ENCODE measurements at regions not wholly inside any gene's neighbourhood (a gene's known extent, or its start where the extent isn't known, plus 50 kb on each side); places are given as distances from the start of the nearest gene placed in this dataset.
"Not testable (repeated sequence)": the region's sequence is repeated elsewhere in the genome, so short reads cannot be mapped to it uniquely, and the experiment has no call there.

- intact Hi-C loops (cut with micrococcal nuclease): no loop called here
- Mint-ChIP-seq H3K36me3 (ENCODE audit: low read depth) (no peaks in the 10 kb centered on the region), H3K9me3 (no peaks in the 10 kb centered on the region), H3K4me1 (no peaks in the 10 kb centered on the region), H3K4me3 (no peak overlapping the region), H3K27ac (no peak overlapping the region), H3K27me3 (no peaks in the 10 kb centered on the region)
- DNase-seq: no peak
These were observed 707.5 kb upstream of the FSHR start for GRCh38 chr2:49861821-49862220.

GRCh38 chr2:49860834-49861233 is 706.5 kb upstream of the FSHR start:
- no peaks in the 10 kb centered on the region for H3K9me3 Mint-ChIP-seq
- no peak overlapping the region for H3K27ac Mint-ChIP-seq
- intact Hi-C loops (cut with micrococcal nuclease): no loop called here
- H3K4me1 Mint-ChIP-seq: no peaks in the 10 kb centered on the region
- H3K4me3 Mint-ChIP-seq: no peak overlapping the region
- DNase-seq: no peak
- H3K27me3 Mint-ChIP-seq: no peaks in the 10 kb centered on the region
- no peaks in the 10 kb centered on the region for H3K36me3 Mint-ChIP-seq (ENCODE audit: low read depth)

DNA sequence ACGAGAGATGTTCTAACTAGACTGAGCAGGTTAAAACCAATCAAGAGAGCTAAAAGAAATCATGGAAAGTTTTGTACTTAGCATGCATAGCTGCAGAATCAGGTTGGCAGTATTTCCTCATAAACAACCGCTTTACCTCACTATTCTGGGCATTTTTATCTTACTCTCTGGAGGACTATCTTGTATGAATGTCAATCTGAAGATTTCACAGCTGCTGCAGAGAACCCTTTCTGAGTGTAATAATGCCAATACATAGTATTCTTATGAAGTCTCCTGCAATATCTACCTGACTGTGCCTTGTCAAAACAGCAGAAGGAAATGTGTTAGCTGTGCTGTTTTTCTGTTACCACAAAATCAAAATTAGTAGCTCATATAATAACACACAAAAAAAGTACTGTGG is 705.9 kb upstream of the FSHR start:
- H3K4me1 Mint-ChIP-seq: no peaks in the 10 kb centered on the region
- intact Hi-C loops (cut with micrococcal nuclease): no loop called here
- H3K4me3 Mint-ChIP-seq: no peak overlapping the region
- no peaks in the 10 kb centered on the region for H3K36me3 Mint-ChIP-seq (ENCODE audit: low read depth)
- no peaks in the 10 kb centered on the region for H3K27me3 Mint-ChIP-seq
- no peak for DNase-seq
- no peak overlapping the region for H3K27ac Mint-ChIP-seq
- no peaks in the 10 kb centered on the region for H3K9me3 Mint-ChIP-seq

DNA sequence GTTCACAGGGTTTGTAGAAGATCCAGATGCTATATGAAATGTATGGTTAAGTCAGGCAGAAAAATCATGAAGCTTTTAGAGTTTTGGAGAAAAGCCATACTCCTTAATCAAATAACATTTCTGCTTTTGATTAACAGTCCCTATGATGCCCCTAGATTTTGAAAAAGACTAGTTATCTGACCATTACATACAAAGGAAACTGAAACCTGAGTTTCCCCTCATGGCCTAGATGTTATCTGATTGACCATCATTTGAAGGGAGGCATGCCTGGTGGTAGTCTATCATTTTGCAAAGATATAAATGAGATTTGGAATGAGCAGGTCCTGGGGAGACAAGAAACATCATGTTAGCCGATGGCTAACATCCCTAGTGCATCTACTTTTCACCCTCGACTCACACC is 704.3 kb upstream of the FSHR start:
- H3K27ac Mint-ChIP-seq: no peak overlapping the region
- no peak for DNase-seq
- H3K27me3 Mint-ChIP-seq: no peaks in the 10 kb centered on the region
- H3K9me3 Mint-ChIP-seq: no peaks in the 10 kb centered on the region
- H3K4me3 Mint-ChIP-seq: no peak overlapping the region
- intact Hi-C loops (cut with micrococcal nuclease): no loop called here
- H3K36me3 Mint-ChIP-seq (ENCODE audit: low read depth): no peaks in the 10 kb centered on the region
- H3K4me1 Mint-ChIP-seq: no peaks in the 10 kb centered on the region

GRCh38 chr2:49858113-49858490 is 703.8 kb upstream of the FSHR start:
- Mint-ChIP-seq H3K9me3 (no peaks in the 10 kb centered on the region), H3K27me3 (no peaks in the 10 kb centered on the region), H3K4me1 (no peaks in the 10 kb centered on the region), H3K4me3 (no peak overlapping the region), H3K36me3 (ENCODE audit: low read depth) (no peaks in the 10 kb centered on the region), H3K27ac (no peak overlapping the region)
- DNase-seq: no peak
- intact Hi-C loops (cut with micrococcal nuclease): no loop called here

DNA sequence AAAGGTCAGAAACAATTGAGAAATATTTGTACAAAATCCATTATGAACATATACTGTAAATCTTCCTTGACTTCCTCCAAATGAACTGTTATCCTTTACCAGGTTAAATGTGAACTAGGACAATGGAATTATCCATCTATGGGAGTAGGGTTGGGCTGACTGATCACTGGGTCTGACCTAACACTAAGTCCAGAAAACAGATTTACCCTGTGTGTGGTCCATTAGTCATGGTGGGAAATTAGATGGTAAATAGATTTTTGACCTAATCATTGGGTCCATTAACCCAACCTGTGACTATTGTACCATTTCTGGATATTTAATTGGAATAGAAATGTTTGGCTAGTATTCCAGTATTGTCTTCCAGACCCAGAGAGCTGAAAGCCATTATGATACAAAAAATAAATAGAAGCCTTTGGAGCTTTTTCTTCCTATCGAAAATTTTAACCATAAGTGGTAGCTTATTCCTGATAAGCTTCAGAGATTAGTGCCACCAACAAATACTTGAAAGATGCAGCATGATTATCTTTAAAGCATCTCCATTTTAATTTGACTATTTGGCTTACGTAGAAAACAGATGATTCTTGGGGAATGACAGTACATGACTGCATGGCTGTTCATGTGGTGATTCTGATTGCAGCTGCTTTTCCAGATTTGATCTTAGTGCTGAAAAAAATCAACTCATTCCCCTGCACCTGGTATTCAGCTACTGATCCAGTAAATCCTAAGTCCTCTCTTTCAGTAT is 703.2 kb upstream of the FSHR start:
- Mint-ChIP-seq H3K9me3 (no peaks in the 10 kb centered on the region), H3K4me1 (no peaks in the 10 kb centered on the region), H3K4me3 (no peak overlapping the region), H3K36me3 (ENCODE audit: low read depth) (no peaks in the 10 kb centered on the region), H3K27me3 (no peaks in the 10 kb centered on the region), H3K27ac (no peak overlapping the region)
- DNase-seq: no peak
- intact Hi-C loops (cut with micrococcal nuclease): no loop called here

- Mint-ChIP-seq H3K36me3 (ENCODE audit: low read depth) (no peaks in the 10 kb centered on the region), H3K27me3 (no peaks in the 10 kb centered on the region), H3K9me3 (no peaks in the 10 kb centered on the region), H3K4me1 (no peaks in the 10 kb centered on the region), H3K27ac (no peak overlapping the region), H3K4me3 (no peak overlapping the region)
- intact Hi-C loops (cut with micrococcal nuclease): no loop called here
- DNase-seq: no peak
These were observed 691.4 kb upstream of the FSHR start for GRCh38 chr2:49845671-49846070.

DNA sequence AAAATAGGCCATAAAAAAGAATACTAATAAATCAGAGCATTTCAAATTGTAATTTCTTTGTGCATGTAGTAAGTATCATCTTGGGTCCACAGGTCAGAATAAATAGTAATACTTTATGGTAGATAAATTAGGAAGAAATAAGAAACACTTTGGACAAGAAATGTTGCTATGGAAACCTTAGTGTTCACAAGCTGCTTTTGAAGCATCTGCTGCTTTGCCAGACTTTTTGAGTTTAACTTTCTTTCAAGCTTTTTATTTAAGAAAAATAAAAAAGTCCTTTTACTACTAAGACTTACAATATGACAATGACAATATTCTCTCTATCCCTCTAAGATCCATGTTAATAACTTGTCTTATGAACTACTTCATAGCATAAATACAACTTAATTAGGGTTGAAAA is 690.7 kb upstream of the FSHR start:
- H3K4me3 Mint-ChIP-seq: no peak overlapping the region
- no peaks in the 10 kb centered on the region for H3K27me3 Mint-ChIP-seq
- no peaks in the 10 kb centered on the region for H3K9me3 Mint-ChIP-seq
- no peak for DNase-seq
- H3K4me1 Mint-ChIP-seq: no peaks in the 10 kb centered on the region
- no peaks in the 10 kb centered on the region for H3K36me3 Mint-ChIP-seq (ENCODE audit: low read depth)
- intact Hi-C loops (cut with micrococcal nuclease): no loop called here
- H3K27ac Mint-ChIP-seq: no peak overlapping the region

GRCh38 chr2:49844113-49844512 is 689.8 kb upstream of the FSHR start:
- H3K4me1 Mint-ChIP-seq; H3K36me3 Mint-ChIP-seq (ENCODE audit: low read depth); H3K9me3 Mint-ChIP-seq; H3K27ac Mint-ChIP-seq; intact Hi-C loops (cut with micrococcal nuclease); DNase-seq; H3K4me3 Mint-ChIP-seq; H3K27me3 Mint-ChIP-seq: not testable (repeated sequence)

DNA sequence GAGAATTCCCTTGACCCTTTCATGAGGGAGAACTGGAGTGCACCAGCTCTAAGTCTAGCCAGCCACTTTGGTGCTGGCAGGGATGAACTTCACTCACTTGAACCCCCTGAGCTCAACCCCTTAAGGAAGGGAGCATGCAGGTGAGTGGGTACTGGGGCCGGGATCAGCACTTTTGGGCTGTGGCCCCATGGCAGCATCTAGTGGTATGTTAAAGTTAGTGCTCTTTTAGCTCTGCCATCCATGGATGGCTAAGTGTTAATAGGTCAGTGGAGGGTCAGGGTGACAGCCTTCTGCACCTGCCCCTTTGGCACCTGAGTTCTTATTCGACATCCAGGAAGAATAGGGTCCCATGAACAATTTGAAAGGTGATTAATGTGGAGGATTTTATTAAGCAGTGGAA is 689.0 kb upstream of the FSHR start:
- H3K4me1 Mint-ChIP-seq: no peaks in the 10 kb centered on the region
- no peaks in the 10 kb centered on the region for H3K36me3 Mint-ChIP-seq (ENCODE audit: low read depth)
- intact Hi-C loops (cut with micrococcal nuclease): no loop called here
- no peaks in the 10 kb centered on the region for H3K9me3 Mint-ChIP-seq
- H3K4me3 Mint-ChIP-seq: no peak overlapping the region
- H3K27ac Mint-ChIP-seq: no peak overlapping the region
- no peaks in the 10 kb centered on the region for H3K27me3 Mint-ChIP-seq
- DNase-seq: no peak

- no peaks in the 10 kb centered on the region for H3K9me3 Mint-ChIP-seq
- no peaks in the 10 kb centered on the region for H3K36me3 Mint-ChIP-seq (ENCODE audit: low read depth)
- no peak overlapping the region for H3K27ac Mint-ChIP-seq
- no peak for DNase-seq
- H3K4me1 Mint-ChIP-seq: no peaks in the 10 kb centered on the region
- H3K4me3 Mint-ChIP-seq: no peak overlapping the region
- no peaks in the 10 kb centered on the region for H3K27me3 Mint-ChIP-seq
- intact Hi-C loops (cut with micrococcal nuclease): no loop called here
These were observed 686.2 kb upstream of the FSHR start for GRCh38 chr2:49840428-49840975.

- Mint-ChIP-seq H3K27ac (no peak overlapping the region), H3K27me3 (no peaks in the 10 kb centered on the region), H3K36me3 (ENCODE audit: low read depth) (no peaks in the 10 kb centered on the region), H3K9me3 (no peaks in the 10 kb centered on the region), H3K4me3 (no peak overlapping the region), H3K4me1 (no peaks in the 10 kb centered on the region)
- intact Hi-C loops (cut with micrococcal nuclease): no loop called here
- no peak for DNase-seq
These were observed 685.5 kb upstream of the FSHR start for GRCh38 chr2:49839818-49840217.

DNA sequence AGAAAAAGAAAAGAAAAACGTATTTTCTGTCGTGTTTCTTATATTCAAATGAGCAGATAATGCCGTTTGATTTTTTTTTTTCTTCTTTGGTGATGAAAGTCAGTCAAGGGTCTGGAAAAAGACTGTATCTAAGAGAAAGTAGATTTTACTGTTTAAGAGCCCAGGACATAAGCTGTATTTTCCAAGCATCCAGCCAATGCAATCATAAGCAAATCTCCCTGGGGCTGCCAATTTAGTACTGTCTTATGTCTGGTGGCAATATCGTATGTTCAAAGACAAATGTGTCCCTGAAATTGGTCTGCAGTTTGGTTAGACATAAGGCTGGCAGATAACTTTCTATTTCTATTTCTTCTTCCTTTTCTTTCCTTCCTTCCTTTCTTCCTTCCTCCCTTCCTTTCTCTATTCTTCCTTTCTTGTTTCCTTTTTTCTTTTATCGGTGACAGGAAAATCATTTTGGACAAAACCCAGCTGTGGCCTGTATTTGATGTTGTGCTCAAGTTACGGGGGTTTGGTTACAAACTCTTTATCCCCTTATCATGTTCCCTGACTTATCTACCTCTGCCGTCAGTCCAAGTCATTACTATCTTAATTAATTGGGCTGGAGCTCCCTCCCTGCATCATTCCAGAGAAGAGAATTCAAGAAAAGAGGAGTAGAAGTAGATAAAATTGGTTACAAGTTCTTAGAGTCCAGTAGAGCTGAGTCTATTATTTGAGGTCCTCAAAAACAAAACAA is 683.4 kb upstream of the FSHR start:
- Mint-ChIP-seq H3K4me1 (no peaks in the 10 kb centered on the region), H3K27me3 (no peaks in the 10 kb centered on the region), H3K4me3 (no peak overlapping the region), H3K36me3 (ENCODE audit: low read depth) (no peaks in the 10 kb centered on the region), H3K9me3 (no peaks in the 10 kb centered on the region), H3K27ac (no peak overlapping the region)
- intact Hi-C loops (cut with micrococcal nuclease): no loop called here
- no peak for DNase-seq

DNA sequence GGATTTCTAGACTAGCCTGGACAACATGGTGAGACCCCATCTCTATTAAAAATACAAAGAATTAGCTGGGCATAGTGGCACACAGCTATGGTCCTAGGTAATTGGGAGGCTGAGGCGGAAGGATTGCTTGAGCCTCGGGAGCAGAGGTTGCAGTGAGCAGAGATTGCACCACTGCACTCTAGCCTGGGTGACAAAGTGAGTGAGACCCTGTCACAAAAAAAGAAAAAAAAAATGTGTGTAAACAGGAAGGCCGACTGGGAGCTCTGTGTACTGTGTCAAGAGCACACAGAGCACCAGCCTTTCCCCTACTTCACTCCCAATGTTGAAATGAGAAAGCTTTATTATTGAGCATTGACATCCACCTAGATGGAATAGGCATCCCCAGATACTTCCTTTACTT is 681.7 kb upstream of the FSHR start:
- Mint-ChIP-seq H3K27ac (no peak overlapping the region), H3K4me1 (no peaks in the 10 kb centered on the region), H3K36me3 (ENCODE audit: low read depth) (no peaks in the 10 kb centered on the region), H3K9me3 (no peaks in the 10 kb centered on the region), H3K27me3 (no peaks in the 10 kb centered on the region), H3K4me3 (no peak overlapping the region)
- DNase-seq: no peak
- intact Hi-C loops (cut with micrococcal nuclease): no loop called here
